ENCODE measurements at regions not wholly inside any gene's neighbourhood (a gene's known extent, or its start where the extent isn't known, plus 50 kb on each side); places are given as distances from the start of the nearest gene placed in this dataset.

GRCh38 chr15:25616471-25616870, 177.6 kb upstream of the UBE3A start:
- TF ChIP-seq CTCF (conservative IDR thresholded peaks at IDR 0.05; ENCODE audit: low read depth, low read length) (no peak), EZH2 (IDR thresholded peaks at IDR 0.05; ENCODE audit: low read length, unreplicated experiment) (no peak), EZH2phosphoT487 (IDR thresholded peaks at IDR 0.05; ENCODE audit: borderline replicate concordance, low read length) (no peak)

All from PC-3 (cell line).